HepG2 (cell line): ENCODE measurements at regions not wholly inside any gene's neighbourhood (a gene's known extent, or its start where the extent isn't known, plus 50 kb on each side); places are given as distances from the start of the nearest gene placed in this dataset.

Source experiments
- ATAC-seq: fragments of 200-7000 bp; cut with Tn5 transposase; 3 replicates; pipeline ENCODE4 v1.9.1; 2020; ENCODE audit warnings: mild to moderate bottlenecking, moderate library complexity
- BruUV-seq: library from RNA; stranded (reverse); fragments of 400-500 nt; replicated peaks from 2 replicates; lab custom pipeline; 2021; lab: Mats Ljungman, UMichigan
- CTCF ChIA-PET: fragments of 300-600 bp; formaldehyde crosslinking; extraction: SDS; loops from one replicate; lab custom pipeline; 2021; ENCODE audit warnings: low total read pairs, inconsistent platforms, low intra/inter-chr PET ratio; lab: Yijun Ruan, JAX
- POLR2A ChIA-PET: fragments of 350-600 bp; sonication (Branson Sonifier 250); formaldehyde crosslinking; loops from one replicate; lab custom pipeline; 2020; ENCODE audit warnings: antibody characterized with exemption, inconsistent platforms; lab: Yijun Ruan, JAX
- DNase-seq: peaks from one replicate; pipeline ENCODE4 v3.0.0-alpha.2; 2015; ENCODE audit warnings: low spot score
- FAIRE-seq: peaks from 3 replicates; lab custom pipeline; 2011; peaks lifted over from hg19 to GRCh38; lab: Jason Lieb, UNC
- H2AFZ ChIP-seq: one replicate; pipeline ENCODE4 v1.6.1; 2011; ENCODE audit warnings: low read length, inconsistent platforms
- H3K27ac ChIP-seq: fragments of 300-600 bp; 3 replicates; pipeline ENCODE4 v1.8.0; 2011; ENCODE audit warnings: mixed run types, mild to moderate bottlenecking, mixed read lengths, low read length, inconsistent platforms; ENCODE audit not compliant: insufficient read depth; ENCODE audit errors: extremely low read length
- H3K27me3 ChIP-seq, 2 experiments: fragments of 200-600 bp in 1 of 2; 2 replicates in 1 of 2; 3 replicates in 1 of 2; pipeline versions ENCODE4 v1.6.0 to v1.8.0; 2011; ENCODE audit warnings: low read length in 2 of 2, mild to moderate bottlenecking in 2 of 2, moderate library complexity in 2 of 2, inconsistent platforms in 1 of 2; ENCODE audit not compliant: insufficient read depth in 2 of 2, control insufficient read depth in 1 of 2
- H3K36me3 ChIP-seq, 2 experiments: fragments of 200-600 bp in 1 of 2; replicated peaks in 1 of 2; 2 replicates in 1 of 2; 3 replicates in 1 of 2; pipeline versions ENCODE4 v1.5.1 to v1.8.0; 2011; ENCODE audit warnings: low read length in 2 of 2, inconsistent platforms in 1 of 2; ENCODE audit not compliant: insufficient read depth in 2 of 2, control insufficient read depth in 1 of 2
- H3K4me1 ChIP-seq: 2 replicates; pipeline ENCODE4 v1.5.1; 2012; ENCODE audit warnings: low read length, inconsistent platforms; ENCODE audit not compliant: insufficient read depth
- H3K4me2 ChIP-seq: 2 replicates; pipeline ENCODE4 v1.6.0; 2011; ENCODE audit warnings: low read depth, low read length, inconsistent platforms
- H3K4me3 ChIP-seq, 3 experiments: fragments of 200-600 bp in 1 of 3; sonication (generic), shearing (Covaris generic) in 1 of 3; replicated peaks in 1 of 3; 2 replicates each; pipeline ENCODE4 v1.5.1; 2011 to 2016; ENCODE audit warnings: low read length in 3 of 3, inconsistent platforms in 2 of 3, low read depth in 2 of 3, mild to moderate bottlenecking in 2 of 3, control low read depth in 1 of 3, mixed read lengths in 1 of 3; ENCODE audit not compliant: insufficient read depth in 1 of 3
- H3K79me2 ChIP-seq: one replicate; pipeline ENCODE4 v1.6.1; 2011; ENCODE audit warnings: low read length, inconsistent platforms; ENCODE audit not compliant: insufficient read depth
- H3K9ac ChIP-seq: 2 replicates; pipeline ENCODE4 v1.6.0; 2011; ENCODE audit warnings: mild to moderate bottlenecking, low read depth, low read length, inconsistent platforms; ENCODE audit not compliant: insufficient read depth
- H3K9me3 ChIP-seq: 2 replicates; pipeline ENCODE4 v1.5.1; 2012; ENCODE audit warnings: mild to moderate bottlenecking, low read length
- H4K20me1 ChIP-seq: 2 replicates; pipeline ENCODE4 v1.6.0; 2011; ENCODE audit warnings: inconsistent platforms, mild to moderate bottlenecking, low read length, moderate library complexity; ENCODE audit not compliant: insufficient read depth
- ETV5 ChIP-seq: IDR thresholded peaks from 2 replicates; pipeline ENCODE4 v1.6.1; 2018; ENCODE audit warnings: missing biosample characterization, missing genetic modification reagents, inconsistent platforms, borderline replicate concordance
- FOXK1 ChIP-seq: sonication (generic); formaldehyde crosslinking; IDR thresholded peaks from 2 replicates; pipeline ENCODE4 v1.4.0; 2020; ENCODE audit warnings: low read depth, missing genetic modification reagents, borderline replicate concordance
- JDP2 ChIP-seq: sonication (generic); formaldehyde crosslinking; IDR thresholded peaks from 2 replicates; pipeline ENCODE4 v1.8.1; 2022; ENCODE audit warnings: missing genetic modification reagents, borderline replicate concordance
- KLF11 ChIP-seq: IDR thresholded peaks from 2 replicates; pipeline ENCODE4 v1.6.1; 2016; ENCODE audit warnings: missing compliant biosample characterization
- MATR3 ChIP-seq: sonication (generic); formaldehyde crosslinking; IDR thresholded peaks from 2 replicates; pipeline ENCODE4 v1.4.0; 2020; ENCODE audit warnings: missing genetic modification reagents
- MIER3 ChIP-seq: IDR thresholded peaks from 2 replicates; pipeline ENCODE4 v1.6.1; 2016; ENCODE audit warnings: missing compliant biosample characterization, borderline replicate concordance
- PRPF4 ChIP-seq: fragments of 200-400 bp; formaldehyde crosslinking; IDR thresholded peaks from 2 replicates; pipeline ENCODE4 v1.6.1; 2016; ENCODE audit warnings: low read length, low read depth; ENCODE audit not compliant: poor library complexity, severe bottlenecking
- SOX6 ChIP-seq, 2 experiments: fragments of 450-650 bp in 1 of 2; sonication (generic) in 1 of 2; formaldehyde crosslinking in 1 of 2; IDR thresholded peaks; 2 replicates each; pipeline versions ENCODE4 v1.4.0 to v1.6.1; 2017 to 2020; ENCODE audit warnings: antibody characterized with exemption in 1 of 2, mild to moderate bottlenecking in 1 of 2, missing genetic modification reagents in 1 of 2
- TARDBP ChIP-seq: sonication (generic); formaldehyde crosslinking; IDR thresholded peaks from 2 replicates; pipeline ENCODE4 v1.8.0; 2022; ENCODE audit warnings: mild to moderate bottlenecking, missing genetic modification reagents
- TP53 ChIP-seq: sonication (generic); formaldehyde crosslinking; conservative IDR thresholded peaks from 2 replicates; pipeline ENCODE4 v1.4.0; 2020; ENCODE audit warnings: missing genetic modification reagents
- ZBTB39 ChIP-seq: sonication (generic); formaldehyde crosslinking; IDR thresholded peaks from 2 replicates; pipeline ENCODE4 v1.5.0; 2020; ENCODE audit warnings: missing genetic modification reagents
- ZFP1 ChIP-seq: IDR thresholded peaks from 2 replicates; pipeline ENCODE4 v1.6.1; 2016
- ZKSCAN8 ChIP-seq: IDR thresholded peaks from 2 replicates; pipeline ENCODE4 v1.6.1; 2016; ENCODE audit warnings: borderline replicate concordance, missing genetic modification reagents, missing compliant biosample characterization
- ZNF234 ChIP-seq: sonication (generic); formaldehyde crosslinking; conservative IDR thresholded peaks from 2 replicates; pipeline ENCODE4 v1.5.1; 2020; ENCODE audit warnings: mild to moderate bottlenecking, missing genetic modification reagents
- ZNF431 ChIP-seq: sonication (generic); formaldehyde crosslinking; IDR thresholded peaks from 2 replicates; pipeline ENCODE4 v1.9.0; 2022; ENCODE audit warnings: missing genetic modification reagents, low read depth, mild to moderate bottlenecking, borderline replicate concordance
- ZNF550 ChIP-seq: sonication (generic); formaldehyde crosslinking; IDR thresholded peaks from 2 replicates; pipeline ENCODE4 v1.4.0; 2020; ENCODE audit warnings: mild to moderate bottlenecking, missing genetic modification reagents, borderline replicate concordance
- WGBS: methylation state at CpG from one replicate; pipeline ENCODE4 v1.1.6; 2017; ENCODE audit warnings: low lambda C conversion rate; 5-methylcytosine and 5-hydroxymethylcytosine counted together
- in situ Hi-C: cut with HindIII; loops from 2 replicates; pipeline ENCODE4 v1.10.0; 2017; ENCODE audit warnings: low pct_unique_long_range_greater_than_20kb; ENCODE audit not compliant: extremely low pct_ligation_motif_present
- intact Hi-C: fragments of 100-400 bp; cut with micrococcal nuclease; formaldehyde crosslinking; loops from one replicate; pipeline ENCODE4 v1.10.0; 2022; ENCODE audit not compliant: unreplicated experiment

- TF ChIP-seq FOXK1 (CRISPR knock-in tag) (no peak), PRPF4 (no peak), MATR3 (CRISPR knock-in tag) (no peak), ZNF431 (CRISPR knock-in tag) (no peak), ZBTB39 (CRISPR knock-in tag) (no peak), SOX6 (IDR thresholded peaks at IDR 0.05) (no peak), SOX6 (CRISPR knock-in tag; IDR thresholded peaks at IDR 0.05) (no peak), TARDBP (CRISPR knock-in tag) (no peak), ZNF550 (CRISPR knock-in tag) (no peak), ZNF234 (no peak), JDP2 (CRISPR knock-in tag) (no peak), ZFP1 (CRISPR knock-in tag) (no peak), ZKSCAN8 (CRISPR knock-in tag) (no peak), MIER3 (CRISPR knock-in tag) (no peak), ETV5 (CRISPR knock-in tag) (no peak), TP53 (CRISPR knock-in tag) (no peak), KLF11 (CRISPR knock-in tag) (no peak)
- POLR2A ChIA-PET = no interaction called here
Observed at GRCh38 chr13:84677836-84678235, 795.6 kb upstream of the SLITRK1 start.

More at GRCh38 chr13:84677836-84678235, 795.6 kb upstream of the SLITRK1 start:
- Histone ChIP-seq H3K27me3 (no peaks in the 10 kb centered on the region), H3K9ac (no peak overlapping the region), H2AFZ (no peak overlapping the region), H3K4me3 (no peak overlapping the region), H3K27ac (no peak overlapping the region), H3K9me3 (peaks cover 13% of the 10 kb centered on the region; the same call in 1 of the 2 replicates), H4K20me1 (no peaks in the 10 kb centered on the region), H3K36me3 (no peaks in the 10 kb centered on the region), H3K4me1 (no peaks in the 10 kb centered on the region), H3K4me2 (no peak overlapping the region), H3K79me2 (no peaks in the 10 kb centered on the region)
- intact Hi-C loops (no loop called here), in situ Hi-C loops (no loop called here)
- ATAC-seq = no peak
- 0% methylated on average over 2 of the region's 2 CpGs for WGBS
- FAIRE-seq = no peak
- CTCF ChIA-PET = no interaction called here
- DNase-seq = no peak
- BruUV-seq = no TSS peak
